ENCODE measurements at regions not wholly inside any gene's neighbourhood (a gene's known extent, or its start where the extent isn't known, plus 50 kb on each side); places are given as distances from the start of the nearest gene placed in this dataset.

GRCh38 chr9:102768002-102768401, 227.1 kb upstream of the CYLC2 start:
- TF ChIP-seq CTCF (conservative IDR thresholded peaks at IDR 0.05) (no peak), ZFX (IDR thresholded peaks at IDR 0.05) (no peak)

Data from C4-2B (cell line).